ENCODE measurements at regions not wholly inside any gene's neighbourhood (a gene's known extent, or its start where the extent isn't known, plus 50 kb on each side); places are given as distances from the start of the nearest gene placed in this dataset.

DNA sequence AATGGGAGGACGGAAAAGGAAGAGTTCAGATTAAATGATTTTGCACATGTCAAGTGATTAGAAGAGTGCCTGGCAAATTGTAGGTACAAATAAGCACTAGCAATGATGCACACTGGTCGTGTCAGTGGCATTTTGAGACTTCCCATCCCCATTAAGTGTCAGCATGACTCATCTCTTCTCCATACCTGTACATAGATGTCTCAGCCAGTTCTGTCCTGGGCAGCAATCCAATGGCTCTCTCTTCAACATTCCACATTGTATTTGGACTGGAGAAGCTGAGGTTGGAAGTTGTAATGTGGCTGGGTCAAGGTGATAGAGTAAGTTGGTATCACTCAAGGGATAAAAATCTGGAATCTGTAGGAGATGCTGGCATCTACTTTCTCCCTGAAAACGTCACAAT is 742.7 kb downstream of the VRK1 start:
- no peak for DNase-seq (ENCODE audit: low read depth)
- in situ Hi-C loops (cut with HindIII; ENCODE audit: low sequenced_read_pairs): no loop called here
- H3K4me3 ChIP-seq (ENCODE audit: low read depth, low read length): no peak overlapping the region
- TF ChIP-seq CTCF (IDR thresholded peaks at IDR 0.05; ENCODE audit: low read depth, low read length, missing control alignments): no peak

DNA sequence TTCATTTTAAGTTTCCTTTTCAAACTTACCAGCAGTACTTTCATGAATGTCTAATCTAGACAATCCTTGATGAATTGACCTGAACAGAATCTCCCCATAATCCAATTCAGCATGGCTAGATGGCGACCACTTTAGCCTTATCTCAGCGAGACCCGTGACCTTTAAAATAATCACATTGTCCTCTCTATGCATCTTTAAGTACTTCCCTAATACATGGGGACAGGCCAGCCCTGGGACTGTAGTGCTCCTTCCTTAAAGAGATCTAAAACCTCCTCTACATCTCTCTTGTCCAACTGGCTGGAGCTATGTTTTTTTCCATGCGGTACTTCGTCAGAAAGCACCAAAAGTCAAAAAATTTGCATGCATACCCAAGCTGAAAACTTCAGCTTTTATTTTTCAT is 746.0 kb downstream of the VRK1 start:
- in situ Hi-C loops (cut with HindIII; ENCODE audit: low sequenced_read_pairs): no loop called here
- H3K4me3 ChIP-seq (ENCODE audit: low read depth, low read length): no peak overlapping the region
- no peak for TF ChIP-seq CTCF (IDR thresholded peaks at IDR 0.05; ENCODE audit: low read depth, low read length, missing control alignments)
- no peak for DNase-seq (ENCODE audit: low read depth)

- TF ChIP-seq CTCF (IDR thresholded peaks at IDR 0.05; ENCODE audit: low read depth, low read length, missing control alignments): no peak
- in situ Hi-C loops (cut with HindIII; ENCODE audit: low sequenced_read_pairs): no loop called here
- no peak for DNase-seq (ENCODE audit: low read depth)
- H3K4me3 ChIP-seq (ENCODE audit: low read depth, low read length): no peak overlapping the region
These were observed 746.6 kb downstream of the VRK1 start for GRCh38 chr14:97543816-97544215.

- DNase-seq (ENCODE audit: low read depth): no peak
- in situ Hi-C loops (cut with HindIII; ENCODE audit: low sequenced_read_pairs): no loop called here
- no peak overlapping the region for H3K4me3 ChIP-seq (ENCODE audit: low read depth, low read length)
- no peak for TF ChIP-seq CTCF (IDR thresholded peaks at IDR 0.05; ENCODE audit: low read depth, low read length, missing control alignments)
These were observed 747.4 kb downstream of the VRK1 start for GRCh38 chr14:97544571-97544970.

DNA sequence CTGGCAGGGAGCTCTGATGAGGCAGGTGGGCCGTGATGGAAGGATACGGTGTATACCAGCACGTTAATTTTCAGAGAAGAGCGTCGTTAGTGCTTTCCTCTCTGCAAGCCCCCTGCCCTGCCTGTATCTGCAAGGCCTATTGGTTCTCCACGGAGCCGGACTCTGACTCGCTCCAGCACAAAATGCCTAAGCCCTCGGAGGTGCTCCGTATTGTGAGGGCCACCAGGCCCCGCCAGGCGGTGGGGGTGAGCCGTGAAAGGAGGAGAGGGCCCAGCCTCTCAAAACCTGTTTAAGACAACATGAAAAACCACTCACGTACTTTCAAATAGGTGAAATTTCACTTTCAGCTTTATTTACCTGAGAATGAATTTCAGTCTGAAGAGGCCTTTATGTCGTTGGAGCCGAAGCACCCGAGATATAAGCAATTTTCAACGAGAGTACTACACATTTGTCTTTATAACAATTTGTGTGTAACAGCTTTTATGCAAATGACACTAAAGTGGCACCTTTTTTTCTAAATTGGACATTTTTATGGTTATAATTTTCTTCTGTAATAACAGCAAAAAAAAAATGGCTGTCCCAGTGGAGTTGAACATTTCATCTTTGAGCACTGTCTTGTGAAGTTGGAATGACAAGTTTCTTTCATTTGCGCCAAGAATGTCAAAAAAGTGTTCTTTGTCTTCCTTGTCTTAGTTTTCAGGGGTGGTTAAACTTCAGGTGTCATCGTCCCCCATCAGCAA is 749.5 kb downstream of the VRK1 start:
- in situ Hi-C loops (cut with HindIII; ENCODE audit: low sequenced_read_pairs): no loop called here
- no peak overlapping the region for H3K4me3 ChIP-seq (ENCODE audit: low read depth, low read length)
- no peak for TF ChIP-seq CTCF (IDR thresholded peaks at IDR 0.05; ENCODE audit: low read depth, low read length, missing control alignments)
- DNase-seq (ENCODE audit: low read depth): no peak

- TF ChIP-seq CTCF (IDR thresholded peaks at IDR 0.05; ENCODE audit: low read depth, low read length, missing control alignments): no peak
- H3K4me3 ChIP-seq (ENCODE audit: low read depth, low read length): no peak overlapping the region
- in situ Hi-C loops (cut with HindIII; ENCODE audit: low sequenced_read_pairs): no loop called here
- DNase-seq (ENCODE audit: low read depth): no peak
These were observed 753.3 kb downstream of the VRK1 start for GRCh38 chr14:97550463-97550862.
